DND-41 (cell line): ENCODE measurements at regions not wholly inside any gene's neighbourhood (a gene's known extent, or its start where the extent isn't known, plus 50 kb on each side); places are given as distances from the start of the nearest gene placed in this dataset.

Experiments used
- ATAC-seq: fragments of 200-7000 bp; cut with Tn5 transposase; 3 replicates; pipeline ENCODE4 v1.9.1; 2021; ENCODE audit warnings: low read depth; ENCODE audit not compliant: insufficient read depth
- DNase-seq: peaks from one replicate; pipeline ENCODE4 v3.0.0-alpha.2; 2020
- H2AFZ ChIP-seq: 2 replicates; pipeline ENCODE4 v1.6.0; 2012; ENCODE audit warnings: low read depth, low read length
- H3K27ac ChIP-seq: 2 replicates; pipeline ENCODE4 v1.5.1; 2012; ENCODE audit warnings: low read length, inconsistent platforms
- H3K27me3 ChIP-seq: fragments of 200-600 bp; sonication (generic); 2 replicates; pipeline ENCODE4 v1.6.0; 2012; ENCODE audit warnings: low read length, mild to moderate bottlenecking, inconsistent platforms; ENCODE audit not compliant: insufficient read depth, poor library complexity
- H3K36me3 ChIP-seq: 2 replicates; pipeline ENCODE4 v1.5.1; 2012; ENCODE audit warnings: low read length, inconsistent platforms; ENCODE audit not compliant: insufficient read depth
- H3K4me1 ChIP-seq: 2 replicates; pipeline ENCODE4 v1.5.1; 2012; ENCODE audit warnings: mild to moderate bottlenecking, low read length; ENCODE audit not compliant: insufficient read depth
- H3K4me2 ChIP-seq: 2 replicates; pipeline ENCODE4 v1.6.0; 2012; ENCODE audit warnings: mild to moderate bottlenecking, moderate library complexity, low read length, inconsistent platforms; ENCODE audit not compliant: insufficient read depth
- H3K4me3 ChIP-seq, 2 experiments: fragments of 200-600 bp in 1 of 2; shearing (Covaris generic) in 1 of 2; 2 replicates each; pipeline ENCODE4 v1.5.1; 2012 to 2016; ENCODE audit warnings: inconsistent platforms in 2 of 2, low read length in 2 of 2, mild to moderate bottlenecking in 2 of 2, low read depth in 1 of 2, moderate library complexity in 1 of 2
- H3K79me2 ChIP-seq: 2 replicates; pipeline ENCODE4 v1.6.0; 2012; ENCODE audit warnings: low read length, inconsistent platforms; ENCODE audit not compliant: insufficient read depth
- H3K9ac ChIP-seq: 2 replicates; pipeline ENCODE4 v1.6.0; 2012; ENCODE audit warnings: low read depth, mild to moderate bottlenecking, inconsistent platforms, low read length, moderate library complexity
- H3K9me3 ChIP-seq: 2 replicates; pipeline ENCODE4 v1.5.1; 2012; ENCODE audit warnings: low read length, moderate library complexity, mild to moderate bottlenecking, inconsistent platforms; ENCODE audit not compliant: insufficient read depth, severe bottlenecking
- H4K20me1 ChIP-seq: 2 replicates; pipeline ENCODE4 v1.6.0; 2012; ENCODE audit warnings: low read length; ENCODE audit not compliant: insufficient read depth
- EZH2 ChIP-seq: IDR thresholded peaks from 3 replicates; pipeline ENCODE4 v1.6.1; 2012; ENCODE audit warnings: borderline replicate concordance, low read depth, mild to moderate bottlenecking, moderate library complexity, low read length, inconsistent platforms; ENCODE audit not compliant: severe bottlenecking
- TF ChIP-seq, protein P1 (sequence below): IDR thresholded peaks from 2 replicates; pipeline ENCODE4 v1.5.1; 2012; ENCODE audit warnings: borderline replicate concordance, low read length, moderate library complexity, mild to moderate bottlenecking; ENCODE audit not compliant: poor library complexity, severe bottlenecking; ENCODE audit errors: extremely low read depth

DNA sequence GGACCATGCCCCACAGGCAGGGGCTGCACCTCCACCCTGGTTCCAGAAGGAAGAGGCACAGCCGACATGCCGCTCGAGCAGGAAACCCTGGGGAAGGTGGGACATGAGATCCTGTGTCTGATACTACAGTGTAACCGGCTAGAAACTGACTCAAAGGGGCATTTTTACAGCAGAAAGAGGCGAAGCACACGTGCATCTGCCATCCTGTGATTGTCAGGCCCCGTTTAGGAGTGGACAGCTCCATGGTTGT is 62.7 kb downstream of the SIK1 start:
- Histone ChIP-seq H3K36me3 (no peaks in the 10 kb centered on the region), H3K27me3 (no peaks in the 10 kb centered on the region), H4K20me1 (peaks cover 2% of the 10 kb centered on the region; the same call in 1 of the 2 replicates), H3K27ac (peak overlapping the region; percentile 81), H3K4me1 (peaks cover 42% of the 10 kb centered on the region), H3K4me2 (no peak overlapping the region), H3K79me2 (no peaks in the 10 kb centered on the region), H3K9me3 (no peaks in the 10 kb centered on the region), H3K4me3 (no peak overlapping the region), H3K9ac (0 out of 2 replicates have a peak overlapping the region, but pooled peaks have one; percentile 60), H2AFZ (no peak overlapping the region)
- DNase-seq, result no peak
- ATAC-seq, result no peak
- TF ChIP-seq, protein P1, sequence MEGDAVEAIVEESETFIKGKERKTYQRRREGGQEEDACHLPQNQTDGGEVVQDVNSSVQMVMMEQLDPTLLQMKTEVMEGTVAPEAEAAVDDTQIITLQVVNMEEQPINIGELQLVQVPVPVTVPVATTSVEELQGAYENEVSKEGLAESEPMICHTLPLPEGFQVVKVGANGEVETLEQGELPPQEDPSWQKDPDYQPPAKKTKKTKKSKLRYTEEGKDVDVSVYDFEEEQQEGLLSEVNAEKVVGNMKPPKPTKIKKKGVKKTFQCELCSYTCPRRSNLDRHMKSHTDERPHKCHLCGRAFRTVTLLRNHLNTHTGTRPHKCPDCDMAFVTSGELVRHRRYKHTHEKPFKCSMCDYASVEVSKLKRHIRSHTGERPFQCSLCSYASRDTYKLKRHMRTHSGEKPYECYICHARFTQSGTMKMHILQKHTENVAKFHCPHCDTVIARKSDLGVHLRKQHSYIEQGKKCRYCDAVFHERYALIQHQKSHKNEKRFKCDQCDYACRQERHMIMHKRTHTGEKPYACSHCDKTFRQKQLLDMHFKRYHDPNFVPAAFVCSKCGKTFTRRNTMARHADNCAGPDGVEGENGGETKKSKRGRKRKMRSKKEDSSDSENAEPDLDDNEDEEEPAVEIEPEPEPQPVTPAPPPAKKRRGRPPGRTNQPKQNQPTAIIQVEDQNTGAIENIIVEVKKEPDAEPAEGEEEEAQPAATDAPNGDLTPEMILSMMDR, result no peak
- no peak for TF ChIP-seq EZH2

DNA sequence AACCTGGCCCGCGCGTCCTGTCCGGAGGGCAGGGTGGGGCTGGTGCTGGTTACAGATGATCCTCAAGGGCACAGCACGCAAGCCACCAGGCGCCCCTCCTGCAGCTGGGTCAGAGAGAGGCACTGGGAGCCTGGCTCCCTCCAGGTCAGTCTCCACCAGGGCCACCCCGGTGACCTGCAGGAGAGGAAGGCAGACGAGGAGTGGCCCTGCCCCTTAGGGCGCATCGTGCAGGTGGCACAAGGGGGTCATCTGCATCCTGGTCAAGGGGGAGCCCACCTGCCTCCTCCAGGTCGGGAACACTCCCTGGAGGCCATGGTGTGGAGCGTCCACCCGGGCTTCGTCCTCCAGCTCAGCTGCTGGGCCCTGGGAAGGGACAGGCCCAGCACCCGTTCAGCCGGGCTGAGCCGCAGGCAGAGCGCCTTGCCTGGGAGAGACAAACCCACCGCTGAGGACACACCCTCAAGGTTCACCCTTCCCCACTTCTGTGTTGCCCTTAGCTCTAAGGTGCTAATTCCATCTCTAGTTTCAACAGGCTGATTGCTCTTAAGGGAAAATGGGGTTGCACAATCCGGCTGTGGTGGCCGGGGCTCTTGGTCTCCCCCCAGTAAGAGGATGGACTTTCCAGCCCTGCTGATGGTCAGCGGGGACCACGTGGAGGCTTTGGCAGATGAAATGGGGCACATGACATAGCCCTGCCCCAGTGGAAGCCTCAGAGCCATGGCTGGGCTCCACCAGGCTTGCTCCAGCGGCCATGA is 63.2 kb downstream of the SIK1 start:
- DNase-seq (no peak), ATAC-seq (no peak)
- peaks cover 42% of the 10 kb centered on the region for H3K4me1 ChIP-seq
- H3K27me3 ChIP-seq, result no peaks in the 10 kb centered on the region
- no peak overlapping the region for H3K4me3 ChIP-seq
- peak overlapping the region; percentile 81 for H3K27ac ChIP-seq
- no peaks in the 10 kb centered on the region for H3K9me3 ChIP-seq
- H3K36me3 ChIP-seq, result no peaks in the 10 kb centered on the region
- H2AFZ ChIP-seq, result no peak overlapping the region
- H3K9ac ChIP-seq, result peak overlapping the region; percentile 60
- TF ChIP-seq, protein P1, result no peak
- no peak for TF ChIP-seq EZH2
- peaks cover 2% of the 10 kb centered on the region; the same call in 1 of the 2 replicates for H4K20me1 ChIP-seq
- no peaks in the 10 kb centered on the region for H3K79me2 ChIP-seq
- H3K4me2 ChIP-seq, result peak overlapping the region; percentile 75; the same call in 1 of the 2 replicates

DNA sequence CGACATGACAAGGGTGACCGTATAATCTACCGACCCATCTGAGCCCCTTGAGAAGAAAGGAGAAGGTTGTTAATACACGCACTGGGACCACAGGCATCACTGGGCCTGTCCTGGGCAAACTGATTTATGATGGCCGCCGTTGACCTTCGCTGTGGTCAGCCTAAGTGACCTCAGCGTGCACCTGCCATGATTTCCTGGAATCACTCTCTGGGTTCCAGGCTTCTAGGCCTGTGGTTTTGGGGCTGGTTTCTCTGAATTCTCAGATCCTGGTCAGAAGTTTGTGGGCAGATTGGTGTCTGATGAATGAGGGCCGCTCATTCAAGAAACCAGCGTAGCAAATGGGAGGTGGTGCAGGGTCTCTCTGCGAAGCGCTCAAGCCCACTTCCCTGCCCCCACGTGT is 64.0 kb downstream of the SIK1 start:
- TF ChIP-seq, protein P1, result no peak
- TF ChIP-seq EZH2, result no peak
- no peaks in the 10 kb centered on the region for H3K9me3 ChIP-seq
- H3K27ac ChIP-seq, result peak overlapping the region; percentile 81
- peak overlapping the region; percentile 75 for H3K4me2 ChIP-seq
- no peaks in the 10 kb centered on the region for H3K27me3 ChIP-seq
- peak overlapping the region; percentile 60 for H3K9ac ChIP-seq
- DNase-seq (peak; percentile 66), ATAC-seq (peak; percentile 7; the same call in 1 of the 3 replicates)
- H3K36me3 ChIP-seq, result no peaks in the 10 kb centered on the region
- H3K79me2 ChIP-seq, result no peaks in the 10 kb centered on the region
- no peak overlapping the region; the same call in 1 of the 2 replicates for H2AFZ ChIP-seq
- H3K4me3 ChIP-seq, result peak overlapping the region in 1 of 2 experiments; percentile 54; a peak in 1 of 4 replicates
- H4K20me1 ChIP-seq, result peaks cover 2% of the 10 kb centered on the region; the same call in 1 of the 2 replicates
- peaks cover 42% of the 10 kb centered on the region for H3K4me1 ChIP-seq
